SIG-M5 treated with dmso at 0.1 percent for 504 hours (cell line): ENCODE measurements at regions not wholly inside any gene's neighbourhood (a gene's known extent, or its start where the extent isn't known, plus 50 kb on each side); places are given as distances from the start of the nearest gene placed in this dataset.
"Not testable (repeated sequence)": the region's sequence is repeated elsewhere in the genome, so short reads cannot be mapped to it uniquely, and the experiment has no call there.

ENCODE experiments used
- DNase-seq: peaks from one replicate; lab custom pipeline; 2025; ENCODE audit not compliant: unreplicated experiment; lab: John Stamatoyannopoulos, UW

DNA sequence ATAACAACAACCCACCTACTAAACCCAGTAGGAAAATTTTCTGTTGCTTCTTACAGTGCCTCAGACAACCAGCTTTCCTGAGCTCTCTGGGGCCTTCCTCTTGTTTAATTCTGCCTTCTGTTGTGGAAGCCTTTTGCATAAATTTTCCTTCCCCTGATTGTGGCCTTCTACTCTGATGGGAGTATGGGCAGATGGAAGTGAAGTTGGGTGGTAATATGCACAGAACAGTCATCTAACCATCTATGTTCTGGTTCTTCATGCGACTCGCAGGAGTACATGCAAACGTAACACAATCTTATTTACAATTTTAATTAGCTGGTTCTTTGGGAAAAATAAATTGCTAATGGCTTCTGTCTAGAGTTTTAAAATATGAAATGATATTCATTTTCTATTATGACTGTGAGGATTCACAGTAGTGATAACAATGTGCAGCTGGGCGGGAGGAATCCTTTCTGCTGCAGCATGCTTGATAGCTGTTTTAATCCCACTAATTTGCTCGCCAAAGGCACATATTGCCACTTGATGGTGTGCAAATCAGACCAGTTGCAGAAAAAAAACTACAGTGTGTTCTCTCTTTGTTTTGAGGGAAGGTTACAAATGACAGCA, 311.5 kb upstream of the ROPN1 start:
- no peak for DNase-seq

DNA sequence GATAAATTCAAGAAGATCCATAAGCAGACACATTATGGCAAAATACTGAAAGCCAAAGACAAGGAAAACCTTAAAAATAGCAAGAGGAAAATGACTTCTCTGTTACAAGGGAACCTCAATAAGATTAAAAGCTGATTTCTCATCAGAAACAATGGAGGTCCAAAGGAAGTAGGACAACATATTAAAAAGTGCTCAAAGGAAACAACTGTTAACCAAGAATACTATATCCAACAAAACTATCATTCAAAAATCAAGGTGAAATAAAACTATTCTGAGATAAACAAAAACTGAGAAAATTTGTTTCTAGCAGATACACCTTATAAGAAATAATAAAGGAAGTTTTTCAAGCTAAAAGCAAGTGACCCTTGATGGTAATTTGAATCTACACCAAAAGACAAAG, 314.7 kb upstream of the ROPN1 start:
- DNase-seq: no peak

DNA sequence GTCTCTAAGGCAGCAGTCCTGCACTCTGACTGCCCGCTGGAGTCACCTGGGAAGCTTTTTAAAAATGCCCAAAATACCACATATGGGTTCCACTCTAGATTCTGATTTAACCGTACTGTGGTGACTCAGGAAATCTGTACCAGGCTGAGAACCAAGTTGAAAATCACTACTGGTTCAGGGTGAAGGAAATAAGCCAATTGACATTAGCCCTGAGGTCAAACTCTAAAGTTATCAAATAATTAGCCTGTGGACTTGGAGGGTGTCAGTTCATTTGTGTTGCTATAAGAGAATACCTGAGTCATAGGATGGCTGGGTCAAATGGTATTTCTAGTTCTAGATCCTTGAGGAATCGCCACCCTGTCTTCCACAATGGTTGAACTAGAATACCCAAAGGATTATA, 321.7 kb upstream of the ROPN1 start:
- DNase-seq: no peak

DNA sequence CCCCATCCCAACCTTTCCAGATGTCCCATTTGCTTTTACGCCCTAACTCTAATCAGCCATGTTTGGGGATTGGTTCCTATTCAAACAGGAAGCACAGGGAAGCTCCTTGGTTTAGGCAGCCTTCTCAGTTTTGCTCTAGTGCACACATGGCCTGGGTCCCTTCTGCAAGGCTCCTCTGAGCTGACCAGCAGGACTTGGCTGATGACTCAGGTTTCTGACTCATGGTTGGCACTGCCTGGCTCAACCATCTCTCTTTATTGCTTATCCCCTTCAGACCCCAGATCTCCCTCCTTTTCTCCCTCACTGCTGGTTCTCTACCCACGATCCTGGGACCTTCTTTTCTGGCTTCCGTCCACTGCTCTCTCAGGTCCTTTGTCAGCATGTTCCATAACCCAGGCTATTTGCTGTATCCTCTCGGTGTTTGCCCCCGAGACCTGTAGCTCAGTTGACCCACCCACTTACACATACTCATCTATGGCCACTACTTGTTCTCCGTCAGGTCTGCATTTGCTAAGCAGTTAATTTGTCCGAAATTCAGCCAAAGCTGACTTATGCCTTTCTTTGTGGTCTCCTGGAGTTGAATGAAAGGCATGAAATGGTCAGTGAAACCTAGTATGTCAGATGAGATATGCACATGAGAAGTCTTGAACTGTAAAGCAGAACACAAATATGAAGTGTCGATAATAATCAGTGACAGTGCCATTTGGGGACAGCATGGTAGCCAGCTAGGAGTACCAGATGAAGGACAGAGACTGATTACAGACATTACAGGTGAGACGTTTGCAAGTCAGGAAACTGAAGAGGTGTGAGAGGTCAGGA, 323.5 kb upstream of the ROPN1 start:
- no peak for DNase-seq

DNA sequence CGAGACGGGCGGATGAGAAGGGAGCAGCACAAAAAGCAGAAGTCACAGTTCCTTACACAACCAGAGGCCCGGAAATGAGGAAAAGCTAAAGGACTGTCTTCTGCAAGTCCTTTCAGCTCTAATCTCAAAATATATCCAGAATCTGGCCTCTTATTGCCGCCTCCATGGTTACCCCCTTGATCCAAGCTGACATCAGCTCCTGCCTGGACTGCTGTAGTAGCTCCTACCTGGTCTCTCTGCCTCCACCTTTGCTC, 324.0 kb upstream of the ROPN1 start:
- peak; percentile 48 for DNase-seq

DNA sequence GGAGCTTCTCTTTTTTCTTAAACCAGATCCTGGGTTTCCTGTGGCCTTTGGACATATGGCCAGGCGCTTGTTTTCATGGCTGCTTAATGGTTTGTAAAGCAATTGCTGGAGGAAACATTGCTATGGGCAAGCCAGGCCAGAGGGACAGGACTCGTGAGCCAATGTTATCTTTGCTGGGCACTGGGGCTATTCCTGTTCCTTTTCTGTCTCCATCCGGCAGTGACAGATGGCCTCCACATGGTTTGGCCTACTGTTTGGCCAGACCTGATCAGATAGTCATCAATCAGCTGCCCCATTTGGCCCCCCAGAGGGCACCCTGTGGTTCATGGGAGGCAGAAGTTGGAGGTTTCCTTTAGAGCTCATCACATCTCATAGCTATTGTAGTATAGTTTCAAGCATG, 326.1 kb upstream of the ROPN1 start:
- DNase-seq: no peak

DNA sequence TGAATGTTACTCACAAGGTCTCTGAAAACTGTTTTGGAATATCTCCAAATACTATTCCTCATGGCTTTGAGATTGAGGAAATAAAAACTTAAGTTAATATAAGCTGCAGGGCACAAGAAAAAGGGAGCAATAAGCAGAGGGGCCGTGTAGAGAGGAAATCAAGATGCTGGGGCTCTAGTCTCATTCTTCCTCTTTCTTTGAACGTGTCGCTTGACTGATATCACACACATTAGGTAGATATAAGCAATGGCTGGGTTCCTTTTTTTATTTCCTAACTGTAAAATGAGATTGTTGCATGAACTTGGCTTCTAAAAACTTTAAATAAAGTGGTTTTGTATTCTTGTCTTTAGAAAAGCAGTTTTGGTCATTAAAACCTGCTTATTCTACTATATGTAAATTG, 326.7 kb upstream of the ROPN1 start:
- DNase-seq: no peak

DNA sequence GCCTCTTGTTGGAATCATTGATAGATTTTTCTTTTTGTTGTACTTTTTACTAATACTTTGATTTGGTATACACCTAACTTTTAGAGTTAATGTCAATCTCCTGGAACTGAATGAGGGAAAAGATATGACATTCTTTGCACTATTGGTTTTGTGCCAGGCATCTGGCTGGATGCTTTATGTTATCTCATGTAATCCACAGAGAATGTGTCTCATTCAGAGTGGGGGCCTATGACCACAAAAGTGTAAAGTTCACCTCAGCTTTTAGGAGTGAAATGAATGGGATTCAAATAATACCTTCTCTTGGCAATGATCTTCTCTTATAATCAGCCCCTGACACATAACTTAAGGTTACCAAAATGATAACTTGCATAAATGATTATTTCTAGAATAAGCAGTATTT, 329.1 kb upstream of the ROPN1 start:
- DNase-seq: no peak

DNA sequence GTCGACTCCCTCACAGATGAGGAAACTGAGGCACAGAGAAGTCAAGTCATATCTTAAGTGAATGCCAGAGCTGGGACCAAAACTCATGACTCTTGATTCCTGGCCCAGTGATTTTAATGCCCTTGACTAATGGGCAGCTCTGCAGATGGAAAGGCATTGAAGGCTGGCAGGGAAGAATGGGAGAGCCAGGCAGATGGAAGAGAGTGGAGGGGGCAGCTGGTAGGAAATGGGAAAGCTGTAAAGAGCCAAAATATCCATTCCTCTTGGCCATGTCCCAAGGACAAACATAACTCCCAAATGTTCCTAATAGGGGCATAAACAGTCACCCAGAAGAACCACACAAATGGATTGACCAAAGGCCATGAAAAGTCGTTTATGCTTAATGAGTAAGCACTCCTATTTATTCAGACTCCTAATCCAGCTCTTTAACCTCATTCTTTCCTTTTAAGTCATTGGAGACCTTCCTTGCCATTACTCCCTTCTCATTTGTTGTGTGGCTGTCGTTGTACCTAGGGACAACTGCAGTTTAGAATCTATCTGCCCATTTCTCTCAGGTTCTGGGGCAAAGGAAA, 330.5 kb upstream of the ROPN1 start:
- DNase-seq: no peak

DNA sequence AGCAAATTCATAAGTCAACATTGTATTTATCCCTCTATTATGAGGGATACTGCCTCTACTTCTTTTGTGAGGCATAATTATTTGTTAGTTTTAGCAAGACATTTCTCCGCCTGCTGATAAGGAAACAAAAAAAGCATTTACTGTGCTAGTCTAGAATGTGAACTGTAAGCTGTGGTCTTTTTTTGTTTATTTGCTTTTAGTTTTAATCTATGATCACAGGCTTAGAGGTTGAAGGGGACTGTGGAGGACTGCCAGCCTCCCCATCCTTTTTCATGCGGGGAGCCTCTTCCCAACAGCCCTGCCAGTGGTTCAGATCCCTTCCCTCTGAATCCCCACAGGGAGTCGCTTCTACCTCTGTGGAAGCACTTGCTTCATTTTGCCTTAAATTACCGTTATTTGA, 331.0 kb upstream of the ROPN1 start:
- DNase-seq: no peak

DNA sequence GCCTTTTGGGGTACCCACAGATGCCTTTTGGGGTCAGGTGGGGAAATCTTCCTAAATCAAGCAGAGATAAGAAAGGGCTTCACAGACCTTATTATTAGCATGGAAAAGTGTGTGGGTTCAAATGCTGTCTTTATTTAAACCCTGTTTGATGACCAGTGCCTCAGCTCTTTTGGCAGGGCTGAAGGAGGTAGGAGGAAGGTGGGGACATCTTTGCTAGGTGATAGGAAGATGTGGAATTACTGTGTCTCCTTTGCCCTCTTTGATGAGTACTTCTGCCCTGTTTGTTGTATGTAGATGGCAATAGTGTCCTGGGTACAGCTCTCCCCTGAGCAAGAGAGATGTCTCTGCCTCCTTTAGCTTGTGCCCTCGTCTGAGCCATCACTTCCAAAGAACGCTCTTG, 333.3 kb upstream of the ROPN1 start:
- DNase-seq: no peak

DNA sequence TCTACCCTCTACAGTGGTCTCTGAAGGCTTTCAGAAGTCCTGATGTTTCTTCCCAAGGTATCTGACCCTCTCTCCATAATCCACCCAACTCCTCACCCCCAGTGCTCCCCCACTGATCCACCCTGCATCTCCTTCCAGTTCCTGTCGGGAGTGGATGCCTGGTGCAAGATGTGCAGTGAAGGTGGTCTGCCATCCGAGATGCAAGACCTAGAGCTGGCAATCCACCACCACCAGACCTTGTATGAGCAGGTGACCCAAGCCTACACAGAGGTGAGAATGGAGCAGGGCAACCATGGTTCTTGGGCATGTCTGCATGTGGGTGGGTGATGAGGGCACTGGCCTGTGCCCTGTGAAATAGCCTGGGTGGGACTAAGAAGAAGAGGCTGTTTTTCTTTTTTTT, 337.8 kb upstream of the ROPN1 start:
- no peak for DNase-seq

DNA sequence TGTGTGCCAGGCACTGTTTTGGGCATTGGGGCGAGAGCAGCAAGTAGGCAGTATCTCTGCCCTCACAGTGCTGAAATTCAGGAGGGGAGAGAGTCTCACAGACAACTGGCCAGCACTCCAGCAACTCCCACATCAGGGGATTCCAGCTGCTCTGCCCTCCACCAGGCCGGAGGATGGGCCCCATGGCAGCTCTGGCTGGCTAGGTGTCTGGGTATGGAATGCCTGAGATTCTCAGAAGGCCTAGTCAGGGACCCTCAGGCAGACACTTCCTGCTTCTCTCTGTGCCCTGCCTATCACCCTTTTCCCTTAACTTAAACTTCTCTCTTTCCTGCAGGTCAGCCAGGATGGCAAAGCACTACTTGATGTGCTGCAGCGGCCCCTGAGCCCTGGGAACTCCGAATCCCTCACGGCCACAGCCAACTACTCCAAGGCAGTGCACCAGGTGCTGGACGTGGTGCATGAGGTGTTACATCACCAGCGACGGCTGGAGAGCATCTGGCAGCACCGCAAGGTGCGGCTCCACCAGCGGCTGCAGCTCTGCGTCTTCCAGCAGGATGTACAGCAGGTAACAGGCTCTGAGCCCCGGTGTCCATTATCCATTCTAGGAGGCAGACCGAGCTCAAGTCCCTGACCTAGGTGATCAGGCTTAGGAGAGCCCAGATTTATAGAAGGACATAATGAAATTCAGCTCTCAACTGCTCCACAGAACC, 342.2 kb upstream of the ROPN1 start:
- DNase-seq: no peak

DNA sequence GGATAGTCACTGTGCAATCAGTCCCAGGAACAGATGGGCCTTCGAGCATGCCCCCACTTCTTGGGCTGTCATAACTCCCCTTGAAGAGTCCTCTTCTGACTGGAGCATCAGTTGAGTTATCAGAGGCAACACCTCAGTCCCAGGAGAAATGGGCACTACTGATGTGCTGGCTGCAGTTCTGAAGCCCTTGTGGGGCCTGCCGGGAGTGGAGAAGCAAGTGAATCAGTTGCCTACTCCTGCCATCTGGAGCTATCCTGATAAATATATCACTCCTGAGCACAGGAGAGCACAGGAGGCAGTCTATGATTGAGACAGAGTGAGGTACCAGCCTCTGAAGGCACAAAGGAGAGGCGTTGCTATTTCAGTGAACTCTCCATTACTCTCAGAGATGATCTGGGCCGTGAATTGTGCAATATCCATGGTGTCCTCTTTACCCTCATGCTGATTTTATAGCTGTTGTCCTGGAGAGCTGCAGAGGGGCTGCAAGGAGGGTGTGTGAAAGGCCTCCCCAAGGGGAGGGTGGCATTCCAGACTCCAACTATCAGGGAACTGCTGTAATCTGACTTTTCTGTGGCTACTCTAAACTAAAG, 344.2 kb upstream of the ROPN1 start:
- DNase-seq: no peak

DNA sequence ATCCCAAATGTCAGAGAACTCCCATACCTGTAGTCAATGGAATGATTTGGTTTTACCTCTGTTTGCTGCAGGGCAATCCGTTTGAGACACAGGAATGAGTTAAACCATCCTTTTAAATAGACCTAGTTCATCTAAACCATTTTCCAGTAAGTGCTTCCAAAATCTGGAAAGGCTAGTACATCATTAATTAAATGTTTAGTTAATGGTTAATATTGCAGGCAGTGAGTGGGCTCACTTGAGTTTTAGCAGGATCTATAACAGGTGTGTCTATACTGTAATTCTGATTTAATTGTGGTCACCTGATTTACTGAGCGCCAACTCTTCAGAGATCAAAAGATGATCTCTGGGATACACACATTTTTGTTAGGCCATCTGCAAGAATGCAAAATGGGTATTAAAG, 353.9 kb upstream of the ROPN1 start:
- no peak for DNase-seq

DNA sequence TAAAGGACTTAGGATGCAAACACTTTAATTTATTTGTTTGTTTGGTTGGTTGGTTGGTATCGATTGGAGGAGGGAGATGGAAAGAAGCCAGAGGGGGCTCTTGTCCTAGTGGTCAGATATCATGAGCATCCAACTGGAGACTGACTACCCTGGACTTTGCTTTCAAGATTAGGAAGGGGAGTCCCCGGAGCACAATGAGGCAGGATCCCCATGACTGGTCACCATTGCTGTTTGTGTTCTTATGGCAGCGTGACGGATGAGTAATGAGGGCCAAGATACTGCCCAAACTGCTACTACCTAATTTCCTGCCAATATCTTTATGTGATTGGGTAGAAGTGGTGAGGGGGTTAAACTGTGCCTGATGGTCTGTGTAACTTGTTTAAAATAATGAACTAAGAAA, 354.6 kb upstream of the ROPN1 start:
- DNase-seq: no peak

DNA sequence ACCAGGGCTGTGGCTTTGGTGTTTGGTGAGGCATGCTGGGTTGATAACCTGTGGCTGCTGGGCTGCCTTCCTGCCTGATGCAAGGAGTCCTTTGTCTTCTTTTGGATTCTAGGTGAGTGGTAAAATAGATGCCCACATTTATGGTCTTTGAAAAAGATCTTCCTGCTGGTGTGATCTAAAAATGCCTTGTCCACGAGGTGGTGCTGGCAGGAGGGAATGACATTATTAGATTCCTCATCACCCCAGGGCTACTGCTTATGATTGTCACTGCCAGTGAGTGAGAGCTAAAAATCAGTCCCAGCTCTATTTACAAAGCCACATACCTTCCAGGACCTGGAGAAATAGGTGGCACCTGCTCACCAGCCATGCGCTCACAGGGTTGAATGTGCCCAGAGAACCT, 355.5 kb upstream of the ROPN1 start:
- peak; percentile 4 for DNase-seq

DNA sequence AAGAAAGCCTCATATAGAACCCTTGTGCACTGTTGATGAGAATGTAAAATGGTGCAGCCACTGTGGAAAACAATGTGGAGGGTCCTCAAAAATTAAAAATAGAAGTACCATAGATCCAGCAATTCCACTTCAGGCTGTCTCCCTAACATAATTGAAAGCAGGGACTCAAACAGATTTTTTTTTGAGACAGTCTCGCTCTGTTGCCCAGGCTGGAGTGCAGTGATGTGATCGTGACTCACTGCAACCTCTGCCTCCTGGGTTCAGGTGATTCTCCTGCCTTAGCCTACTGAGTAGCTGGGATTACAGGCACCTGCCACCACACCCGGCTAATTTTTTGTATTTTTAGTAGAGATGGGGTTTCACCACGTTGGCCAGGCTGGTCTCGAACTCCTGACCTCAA, 356.6 kb upstream of the ROPN1 start:
- DNase-seq: not testable (repeated sequence)

DNA sequence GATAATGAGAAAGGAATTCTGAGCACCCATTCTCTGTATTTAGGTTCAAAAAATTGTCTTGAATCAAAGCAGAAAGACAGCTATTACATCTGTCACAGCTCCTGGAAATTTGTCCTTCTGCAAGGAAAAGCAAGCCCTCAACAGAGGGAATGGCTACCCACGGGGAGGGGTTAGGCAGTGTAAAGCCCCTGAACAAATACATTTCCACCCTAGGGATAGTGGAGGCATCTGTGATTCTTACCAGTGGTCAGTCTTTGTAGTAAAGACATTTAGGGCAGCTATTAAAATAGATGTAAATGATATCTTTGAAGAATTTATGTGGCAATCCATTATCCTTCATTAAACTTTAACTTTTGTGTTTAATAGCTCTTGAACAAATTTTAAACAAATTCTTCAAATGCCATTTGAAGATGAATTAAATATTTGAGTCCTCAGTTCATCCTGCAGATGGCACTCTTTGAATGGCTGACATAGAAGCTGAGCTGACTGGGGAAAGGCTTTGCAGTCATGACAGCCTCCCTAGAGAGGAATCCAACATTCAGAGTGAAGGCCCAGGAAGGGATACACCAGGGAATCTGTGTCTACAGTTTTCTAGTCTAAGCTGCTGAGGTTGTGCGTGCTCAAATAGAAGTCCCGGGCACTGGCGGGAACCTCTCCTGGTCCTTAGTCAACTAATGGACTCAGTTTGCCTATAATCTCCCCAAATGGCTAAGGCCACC, 359.7 kb upstream of the ROPN1 start:
- DNase-seq: peak; percentile 39

DNA sequence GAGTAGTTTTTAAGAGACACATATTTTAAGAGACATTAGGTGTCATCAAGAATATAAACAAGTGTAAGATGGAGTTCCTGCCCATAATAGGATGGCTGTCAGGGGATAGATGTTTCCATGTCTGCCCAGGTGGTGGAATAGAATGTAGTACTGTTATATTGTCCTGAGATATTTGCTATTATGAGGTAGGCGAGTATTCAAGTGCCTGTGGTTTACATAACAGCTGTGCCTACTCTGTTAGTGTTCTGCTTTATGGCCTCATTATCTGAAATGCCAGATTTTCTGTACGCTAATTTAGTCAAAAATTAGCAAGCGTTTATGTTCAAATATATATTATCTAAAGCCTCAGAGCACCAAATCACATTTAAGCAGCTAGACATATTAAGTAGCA, 360.2 kb upstream of the ROPN1 start:
- DNase-seq: no peak

DNA sequence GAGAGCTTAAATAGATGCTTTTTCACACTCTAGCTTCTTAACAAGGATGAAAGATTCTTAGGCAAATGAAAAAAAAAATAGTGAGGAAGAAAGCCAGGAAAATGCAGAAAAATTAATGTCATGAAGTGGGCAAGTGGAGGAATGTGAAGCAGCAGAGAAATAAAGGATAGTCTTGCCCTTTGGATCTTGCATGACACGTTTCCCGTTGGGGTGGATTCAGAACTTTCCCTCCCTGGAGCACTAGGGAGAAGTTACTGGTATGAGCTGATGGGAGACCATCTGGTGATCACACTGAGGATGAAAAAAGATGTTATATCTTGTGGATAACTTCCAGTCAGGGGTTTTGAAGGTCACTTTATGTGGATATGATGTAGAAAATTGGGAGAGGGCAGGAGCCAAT, 361.8 kb upstream of the ROPN1 start:
- DNase-seq: no peak
